H9 (cell line): ENCODE measurements at regions not wholly inside any gene's neighbourhood (a gene's known extent, or its start where the extent isn't known, plus 50 kb on each side); places are given as distances from the start of the nearest gene placed in this dataset.
"Not testable (repeated sequence)": the region's sequence is repeated elsewhere in the genome, so short reads cannot be mapped to it uniquely, and the experiment has no call there.

Source experiments
- DNase-seq: peaks from one replicate; pipeline ENCODE4 v3.0.0-alpha.2; 2017
- H2AFZ ChIP-seq: one replicate; pipeline ENCODE4 v1.6.1; 2013; ENCODE audit warnings: mild to moderate bottlenecking, low read length, control low read depth, moderate library complexity
- H2AK5ac ChIP-seq: 2 replicates; pipeline ENCODE4 v1.6.1; 2013; ENCODE audit warnings: low read length, control low read depth, mixed read lengths; ENCODE audit not compliant: insufficient read length
- H2BK120ac ChIP-seq: one replicate; pipeline ENCODE4 v1.6.1; 2013; ENCODE audit warnings: low read depth, mild to moderate bottlenecking, low read length, control low read depth, inconsistent platforms; ENCODE audit not compliant: poor library complexity, severe bottlenecking
- H2BK12ac ChIP-seq: 2 replicates; pipeline ENCODE4 v1.6.1; 2013; ENCODE audit warnings: low read length, control low read depth, mixed read lengths, low read depth; ENCODE audit not compliant: insufficient read length
- H2BK15ac ChIP-seq: 2 replicates; pipeline ENCODE4 v1.6.1; 2013; ENCODE audit warnings: low read depth, low read length, control low read depth
- H2BK20ac ChIP-seq: one replicate; pipeline ENCODE4 v1.6.1; 2013; ENCODE audit warnings: low read depth, mild to moderate bottlenecking, low read length, control low read depth, inconsistent platforms; ENCODE audit not compliant: poor library complexity, severe bottlenecking
- H2BK5ac ChIP-seq: 2 replicates; pipeline ENCODE4 v1.6.1; 2013; ENCODE audit warnings: low read length, control low read depth, mixed read lengths; ENCODE audit not compliant: insufficient read length
- H3K14ac ChIP-seq: 2 replicates; pipeline ENCODE4 v1.6.1; 2013; ENCODE audit warnings: low read length, control low read depth; ENCODE audit not compliant: insufficient read depth
- H3K18ac ChIP-seq: 2 replicates; pipeline ENCODE4 v1.6.1; 2013; ENCODE audit warnings: low read depth, mild to moderate bottlenecking, mixed read lengths, low read length, control low read depth; ENCODE audit not compliant: insufficient read length
- H3K23ac ChIP-seq: 2 replicates; pipeline ENCODE4 v1.6.1; 2013; ENCODE audit warnings: low read length, control low read depth, mixed read lengths, low read depth; ENCODE audit not compliant: insufficient read length
- H3K23me2 ChIP-seq: 2 replicates; pipeline ENCODE4 v1.6.1; 2013; ENCODE audit warnings: low read depth, mild to moderate bottlenecking, mixed read lengths, low read length, control low read depth; ENCODE audit not compliant: insufficient read length, poor library complexity, severe bottlenecking
- H3K27ac ChIP-seq: 2 replicates; pipeline ENCODE4 v1.5.1; 2013; ENCODE audit warnings: low read length, control low read depth, mixed read lengths, low read depth; ENCODE audit not compliant: insufficient read length
- H3K27me3 ChIP-seq: 2 replicates; pipeline ENCODE4 v1.6.1; 2013; ENCODE audit warnings: low read length, control low read depth, inconsistent platforms; ENCODE audit not compliant: insufficient read depth
- H3K4ac ChIP-seq: 2 replicates; pipeline ENCODE4 v1.6.1; 2013; ENCODE audit warnings: low read depth, mild to moderate bottlenecking, control low read depth, inconsistent platforms, low read length, moderate library complexity
- H3K4me1 ChIP-seq: 2 replicates; pipeline ENCODE4 v1.6.1; 2013; ENCODE audit warnings: low read length, control low read depth, inconsistent platforms; ENCODE audit not compliant: insufficient read depth
- H3K4me2 ChIP-seq: 2 replicates; pipeline ENCODE4 v1.6.1; 2013; ENCODE audit warnings: low read length, control low read depth, mixed read lengths; ENCODE audit not compliant: insufficient read length, insufficient read depth
- H3K56ac ChIP-seq: 2 replicates; pipeline ENCODE4 v1.6.1; 2013; ENCODE audit warnings: low read depth, mild to moderate bottlenecking, mixed read lengths, low read length, control low read depth; ENCODE audit not compliant: insufficient read length
- H3K79me1 ChIP-seq: 2 replicates; pipeline ENCODE4 v1.6.1; 2013; ENCODE audit warnings: low read depth, mild to moderate bottlenecking, moderate library complexity, low read length, control low read depth, inconsistent platforms; ENCODE audit not compliant: insufficient read depth, poor library complexity, severe bottlenecking
- H3K79me2 ChIP-seq: 2 replicates; pipeline ENCODE4 v1.6.1; 2013; ENCODE audit warnings: low read length, control low read depth, inconsistent platforms; ENCODE audit not compliant: insufficient read depth
- H3K9ac ChIP-seq: 2 replicates; pipeline ENCODE4 v1.6.1; 2013; ENCODE audit warnings: low read length, control low read depth, mixed read lengths; ENCODE audit not compliant: insufficient read length; ENCODE audit errors: extremely low read depth
- H3K9me3 ChIP-seq: one replicate; pipeline ENCODE4 v1.6.1; 2013; ENCODE audit warnings: low read depth, low read length, inconsistent platforms; ENCODE audit not compliant: control insufficient read depth
- H3T11ph ChIP-seq: one replicate; pipeline ENCODE4 v1.6.1; 2013; ENCODE audit warnings: mild to moderate bottlenecking, low read length, control low read depth, inconsistent platforms
- H4K20me1 ChIP-seq: one replicate; pipeline ENCODE4 v1.6.1; 2013; ENCODE audit not compliant: control insufficient read depth, insufficient read length, insufficient read depth
- H4K5ac ChIP-seq: 2 replicates; pipeline ENCODE4 v1.6.1; 2013; ENCODE audit warnings: low read depth, mild to moderate bottlenecking, mixed read lengths, low read length, control low read depth; ENCODE audit not compliant: insufficient read length
- H4K8ac ChIP-seq: replicated peaks from 2 replicates; pipeline ENCODE4 v1.6.1; 2013; ENCODE audit warnings: low read length, control low read depth, mixed read lengths, low read depth; ENCODE audit not compliant: insufficient read length
- H4K91ac ChIP-seq: 2 replicates; pipeline ENCODE4 v1.6.1; 2013; ENCODE audit warnings: low read depth, mild to moderate bottlenecking, moderate library complexity, mixed read lengths, low read length, control low read depth; ENCODE audit not compliant: insufficient read length
- H3K27ac Mint-ChIP-seq, 3 experiments: 2 replicates in 2 of 3; 3 replicates in 1 of 3; pipeline ENCODE4 v1.8.0; 2020 to 2021; ENCODE audit warnings: mixed read lengths in 3 of 3, mild to moderate bottlenecking in 1 of 3, moderate library complexity in 1 of 3
- H3K27me3 Mint-ChIP-seq: 2 replicates; pipeline ENCODE4 v1.8.0; 2021; ENCODE audit warnings: low read depth, mild to moderate bottlenecking, moderate library complexity, mixed read lengths
- H3K36me3 Mint-ChIP-seq, 3 experiments: 2 replicates in 2 of 3; 3 replicates in 1 of 3; pipeline ENCODE4 v1.8.0; 2020 to 2021; ENCODE audit warnings: low read depth in 3 of 3, mixed read lengths in 3 of 3; ENCODE audit not compliant: insufficient read depth in 1 of 3
- H3K4me1 Mint-ChIP-seq, 2 experiments: 2 replicates each; pipeline ENCODE4 v1.8.0; 2020; ENCODE audit warnings: mixed read lengths in 2 of 2
- H3K4me3 Mint-ChIP-seq, 2 experiments: 2 replicates in 1 of 2; 3 replicates in 1 of 2; pipeline ENCODE4 v1.8.0; 2020 to 2021; ENCODE audit warnings: mild to moderate bottlenecking in 2 of 2, mixed read lengths in 2 of 2, moderate library complexity in 1 of 2
- H3K9me3 Mint-ChIP-seq, 2 experiments: 2 replicates in 1 of 2; 3 replicates in 1 of 2; pipeline ENCODE4 v1.8.0; 2020; ENCODE audit warnings: mild to moderate bottlenecking in 2 of 2, mixed read lengths in 2 of 2, moderate library complexity in 1 of 2
- CTCF ChIP-seq: fragments of 200-600 bp; sonication (generic); conservative IDR thresholded peaks from 3 replicates; pipeline ENCODE4 v1.8.0; 2021; ENCODE audit warnings: antibody characterized with exemption, mild to moderate bottlenecking
- WGBS: extraction: QIAGEN DNeasy Blood & Tissue Kit; methylation state at CpG from one replicate; pipeline ENCODE4 v1.1.7; 2013; ENCODE audit warnings: missing lambda C conversion rate, low lambda C conversion rate, mixed read lengths; ENCODE audit not compliant: insufficient read length; ENCODE audit errors: extremely low coverage; 5-methylcytosine and 5-hydroxymethylcytosine counted together

DNA sequence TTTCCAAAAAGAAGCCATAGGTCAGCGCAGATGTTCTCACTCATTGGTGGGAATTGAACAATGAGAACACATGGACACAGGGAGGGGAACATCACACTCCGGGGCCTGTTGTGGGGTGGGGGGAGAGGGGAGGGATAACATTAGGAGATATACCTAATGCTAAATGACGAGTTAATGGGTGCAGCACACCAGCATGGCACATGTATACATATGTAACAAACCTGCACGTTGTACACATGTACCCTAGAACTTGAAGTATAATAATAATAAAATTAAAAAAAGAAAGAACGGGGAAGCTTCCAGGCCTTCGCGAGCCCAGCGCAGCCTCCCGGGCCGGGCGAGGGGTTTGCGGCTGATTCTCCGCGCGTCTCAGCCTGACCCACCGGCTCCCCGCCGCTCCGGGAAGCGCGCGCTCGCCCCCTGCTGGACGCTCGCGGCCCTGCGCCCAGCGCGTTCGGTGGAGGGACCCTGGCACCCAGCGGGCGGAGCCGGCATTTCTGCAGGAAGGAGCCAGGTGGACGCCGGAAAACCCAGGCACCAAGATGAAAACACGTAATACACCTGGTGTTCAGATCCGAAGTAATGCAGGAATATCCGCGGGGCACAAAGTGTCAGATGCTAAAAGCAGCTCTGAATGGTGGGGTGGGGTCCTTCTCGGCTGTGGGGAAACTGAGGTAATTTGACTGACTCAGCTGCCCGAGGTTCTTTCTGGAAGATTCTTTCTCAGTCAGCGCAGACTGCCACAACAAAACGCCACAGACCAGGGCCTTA, 67.1 kb upstream of the PPP1R26 start:
- H2BK15ac ChIP-seq, H3K9ac ChIP-seq, H3K4me1 Mint-ChIP-seq, H4K20me1 ChIP-seq, H3K18ac ChIP-seq, H3K4me3 Mint-ChIP-seq, H3K27me3 Mint-ChIP-seq, H4K91ac ChIP-seq, H3K14ac ChIP-seq, H3T11ph ChIP-seq, H3K9me3 Mint-ChIP-seq, H3K27ac Mint-ChIP-seq, H3K56ac ChIP-seq, H3K4me1 ChIP-seq, H2BK20ac ChIP-seq, H3K79me1 ChIP-seq, H3K4ac ChIP-seq, H3K36me3 Mint-ChIP-seq, H3K9me3 ChIP-seq, H2AK5ac ChIP-seq, H2BK120ac ChIP-seq, H3K27me3 ChIP-seq, H3K79me2 ChIP-seq, H3K27ac ChIP-seq, H2BK12ac ChIP-seq, H3K4me2 ChIP-seq, H3K23me2 ChIP-seq, H4K8ac ChIP-seq, H4K5ac ChIP-seq, H3K23ac ChIP-seq, H2AFZ ChIP-seq, H2BK5ac ChIP-seq: not testable (repeated sequence)
- DNase-seq = peak; percentile 85
- TF ChIP-seq CTCF = peak; percentile 100
- no CpG with 5 or more reads among the region's 43 CpGs for WGBS
